Left ventricle myocardium inferior (tissue), 1 donor: ENCODE measurements at regions not wholly inside any gene's neighbourhood (a gene's known extent, or its start where the extent isn't known, plus 50 kb on each side); places are given as distances from the start of the nearest gene placed in this dataset.

ENCODE experiments used
- DNase-seq: peaks from one replicate; pipeline ENCODE4 v3.0.0-alpha.2; 2020
- H3K27ac ChIP-seq: fragments of 200-600 bp; replicated peaks from 2 replicates; pipeline ENCODE4 v1.8.0; 2021
- H3K27me3 ChIP-seq: fragments of 200-600 bp; 2 replicates; pipeline ENCODE4 v1.8.0; 2021; ENCODE audit warnings: low read depth
- H3K36me3 ChIP-seq: fragments of 200-600 bp; 2 replicates; pipeline ENCODE4 v1.8.0; 2021
- H3K4me1 ChIP-seq: fragments of 200-600 bp; 2 replicates; pipeline ENCODE4 v1.8.0; 2021
- H3K4me3 ChIP-seq: fragments of 200-600 bp; 2 replicates; pipeline ENCODE4 v1.8.0; 2021; ENCODE audit warnings: mild to moderate bottlenecking, moderate library complexity
- H3K9me3 ChIP-seq: fragments of 200-600 bp; replicated peaks from 2 replicates; pipeline ENCODE4 v1.8.0; 2021
- CTCF ChIP-seq: fragments of 200-600 bp; IDR thresholded peaks from 2 replicates; pipeline ENCODE4 v1.8.0; 2021; ENCODE audit warnings: antibody characterized with exemption, mild to moderate bottlenecking, borderline replicate concordance
- intact Hi-C: fragments of 100-400 bp; cut with micrococcal nuclease; formaldehyde crosslinking; loops from one replicate; pipeline ENCODE4 v1.11.0; 2022
- donor health status: DM: no; HTN: yes; CAD: no; lungs with severe emphysema.

DNA sequence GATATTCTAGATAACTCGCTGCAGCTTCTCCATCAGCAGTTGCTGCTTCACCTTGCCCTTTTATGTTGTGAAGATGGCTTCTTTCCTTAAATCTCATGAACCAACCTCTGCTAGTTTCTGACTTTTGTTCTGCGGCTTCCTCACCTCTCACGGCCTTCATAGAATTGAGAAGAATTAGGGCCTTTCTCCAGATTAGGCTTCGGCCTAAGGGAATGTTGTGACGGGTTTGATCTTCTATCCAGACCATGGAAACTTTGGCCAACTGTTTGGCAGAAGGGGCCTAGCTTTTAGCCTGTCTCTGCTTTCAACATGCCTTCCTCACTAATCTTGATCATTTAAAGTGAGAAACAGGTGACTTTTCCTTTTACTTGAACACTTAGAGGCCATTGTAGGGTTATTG, 199.9 kb downstream of the CYP26B1 start:
- DNase-seq: no peak
- Histone ChIP-seq H3K36me3 (no peaks in the 10 kb centered on the region), H3K4me1 (peaks cover 35% of the 10 kb centered on the region), H3K9me3 (no peaks in the 10 kb centered on the region), H3K4me3 (no peak overlapping the region), H3K27ac (no peak overlapping the region), H3K27me3 (no peaks in the 10 kb centered on the region)
- intact Hi-C loops: no loop called here
- no peak for TF ChIP-seq CTCF

- no peaks in the 10 kb centered on the region for H3K9me3 ChIP-seq
- peak overlapping the region; percentile 33 for H3K27ac ChIP-seq
- H3K27me3 ChIP-seq: peaks cover 3% of the 10 kb centered on the region
- no peak for TF ChIP-seq CTCF
- intact Hi-C loops: no loop called here
- DNase-seq: no peak
- H3K4me3 ChIP-seq: no peak overlapping the region
- peaks cover 40% of the 10 kb centered on the region for H3K4me1 ChIP-seq
- no peaks in the 10 kb centered on the region for H3K36me3 ChIP-seq
Measured at GRCh38 chr2:71945603-71945959, 202.1 kb downstream of the CYP26B1 start.

DNA sequence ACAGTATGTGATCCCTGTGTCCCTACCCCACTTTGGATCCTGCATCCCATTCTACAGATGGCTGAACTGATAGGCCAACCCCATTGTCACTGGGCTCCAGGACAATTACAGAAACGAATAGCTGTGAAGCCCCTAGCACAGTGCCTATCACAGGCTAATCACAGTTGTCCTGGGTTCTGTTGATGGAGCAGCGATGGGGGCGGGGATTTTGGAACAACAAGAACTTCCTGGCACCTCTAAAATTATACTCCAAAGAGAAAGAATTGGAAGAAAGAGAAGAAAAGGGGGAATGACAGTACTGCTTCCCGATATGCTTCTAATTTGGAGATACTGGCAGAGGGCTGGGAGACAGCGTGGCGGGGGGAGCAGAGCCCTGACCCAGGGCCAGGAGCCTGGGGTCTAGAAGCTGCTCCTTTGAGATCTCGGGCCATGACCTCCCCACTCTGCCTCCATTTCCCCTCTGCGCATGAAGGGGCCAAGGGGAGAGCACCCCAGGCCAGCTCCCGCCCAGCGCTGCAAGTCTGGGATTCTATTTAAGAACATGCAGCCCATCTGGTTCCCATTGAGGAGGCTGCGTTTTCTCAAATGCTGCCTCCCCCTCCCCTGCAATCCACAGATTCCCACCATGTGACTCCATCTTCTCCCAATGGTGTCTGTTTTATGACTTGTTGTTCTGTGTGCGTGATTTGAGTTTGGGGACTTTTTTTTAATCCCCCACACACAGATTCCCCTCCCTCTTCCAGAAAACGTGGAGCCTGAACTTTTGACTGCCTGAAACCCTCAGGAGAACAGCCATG, 202.7 kb downstream of the CYP26B1 start:
- H3K36me3 ChIP-seq: no peaks in the 10 kb centered on the region
- peak overlapping the region; percentile 63 for H3K27ac ChIP-seq
- H3K27me3 ChIP-seq: peaks cover 4% of the 10 kb centered on the region
- no peak for TF ChIP-seq CTCF
- peaks cover 39% of the 10 kb centered on the region for H3K4me1 ChIP-seq
- no peak overlapping the region for H3K4me3 ChIP-seq
- intact Hi-C loops: no loop called here
- DNase-seq: no peak
- no peaks in the 10 kb centered on the region for H3K9me3 ChIP-seq

DNA sequence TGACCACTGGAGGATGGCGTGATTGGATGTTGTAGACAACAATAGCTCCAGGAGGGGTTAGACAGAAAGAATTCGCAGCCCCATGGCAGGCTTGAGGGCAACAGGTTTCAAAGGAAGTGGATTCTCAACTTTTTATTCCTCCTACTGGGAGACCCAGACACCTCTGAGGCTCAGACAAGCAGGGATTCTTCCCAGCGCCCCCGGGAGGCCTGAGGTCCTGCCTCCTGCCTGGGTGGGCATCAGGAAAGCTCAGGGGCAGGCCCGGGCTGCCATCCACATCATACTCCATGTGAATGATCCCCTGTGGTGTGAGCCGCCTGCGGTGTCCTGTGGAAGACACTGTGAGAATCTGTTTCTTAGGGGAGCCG, 203.5 kb downstream of the CYP26B1 start:
- TF ChIP-seq CTCF: no peak
- intact Hi-C loops: no loop called here
- DNase-seq: no peak
- Histone ChIP-seq H3K4me3 (no peak overlapping the region), H3K9me3 (no peaks in the 10 kb centered on the region), H3K27ac (peak overlapping the region; percentile 63), H3K36me3 (no peaks in the 10 kb centered on the region), H3K27me3 (peaks cover 11% of the 10 kb centered on the region), H3K4me1 (peaks cover 35% of the 10 kb centered on the region)

- Histone ChIP-seq H3K4me1 (peaks cover 28% of the 10 kb centered on the region), H3K27ac (peak overlapping the region; percentile 63), H3K27me3 (peaks cover 11% of the 10 kb centered on the region), H3K36me3 (no peaks in the 10 kb centered on the region), H3K9me3 (no peaks in the 10 kb centered on the region), H3K4me3 (no peak overlapping the region)
- intact Hi-C loops: no loop called here
- peak; percentile 53 for DNase-seq
- TF ChIP-seq CTCF: no peak
Measured at GRCh38 chr2:71943238-71944182, 204.2 kb downstream of the CYP26B1 start.
